ENCODE measurements at regions not wholly inside any gene's neighbourhood (a gene's known extent, or its start where the extent isn't known, plus 50 kb on each side); places are given as distances from the start of the nearest gene placed in this dataset.

DNA sequence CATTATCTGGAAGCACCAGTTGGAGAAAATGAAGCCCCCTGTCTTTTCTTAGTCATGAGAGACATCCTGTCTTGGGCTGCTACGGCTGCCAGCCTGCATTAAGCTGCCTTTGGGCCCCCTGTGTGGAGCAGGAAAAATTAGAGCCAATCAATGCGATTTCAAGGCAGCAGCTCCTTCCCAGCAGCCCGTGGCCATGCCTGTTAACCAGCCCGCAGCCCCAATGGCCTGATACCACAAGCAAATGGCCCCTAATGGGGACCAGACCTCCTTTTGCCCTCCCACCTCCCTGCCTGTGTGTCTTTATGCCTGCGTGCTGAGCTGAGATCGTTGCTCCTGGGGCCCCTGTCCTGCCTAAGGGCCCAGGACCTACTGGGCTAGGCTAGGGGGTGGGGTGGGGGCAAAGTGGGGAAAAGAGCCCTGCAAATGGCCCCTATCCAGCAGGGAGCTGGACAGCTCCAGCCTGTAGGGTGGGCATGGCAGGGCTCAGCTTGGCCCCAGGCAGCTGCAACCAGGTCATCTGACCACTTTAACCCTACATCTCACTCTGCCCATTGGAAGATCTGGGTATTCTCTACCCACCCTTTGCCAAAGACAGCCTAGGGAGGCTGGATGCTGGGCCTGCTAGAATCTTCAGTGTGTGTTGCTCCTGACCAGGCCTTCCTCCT is 53.8 kb upstream of the MRPS22 start:
- H3K4me3 Mint-ChIP-seq: no peak overlapping the region
- Histone ChIP-seq H3K23me2 (ENCODE audit: insufficient read length, low read depth, low read length, poor library complexity, severe bottlenecking) (no peaks in the 10 kb centered on the region), H2AFZ (ENCODE audit: low read length) (no peak overlapping the region), H4K91ac (ENCODE audit: insufficient read length, low read depth, low read length) (no peak overlapping the region), H3K4me1 (ENCODE audit: insufficient read depth, low read length) (no peaks in the 10 kb centered on the region), H2BK120ac (ENCODE audit: low read depth, low read length, poor library complexity, severe bottlenecking) (no peak overlapping the region), H3K9me3 (ENCODE audit: control insufficient read depth, low read depth, low read length) (no peaks in the 10 kb centered on the region), H3K14ac (ENCODE audit: insufficient read depth, low read length) (no peak overlapping the region), H4K5ac (ENCODE audit: insufficient read length, low read depth, low read length) (no peak overlapping the region), H2BK5ac (ENCODE audit: insufficient read length, low read length) (no peak overlapping the region), H2BK20ac (ENCODE audit: low read depth, low read length, poor library complexity, severe bottlenecking) (no peak overlapping the region), H2BK15ac (ENCODE audit: low read depth, low read length) (no peak overlapping the region), H4K8ac (replicated peaks; ENCODE audit: insufficient read length, low read depth, low read length) (no peak overlapping the region), H3K79me1 (ENCODE audit: insufficient read depth, low read depth, low read length, poor library complexity, severe bottlenecking) (no peaks in the 10 kb centered on the region), H3K4ac (ENCODE audit: low read depth, low read length) (no peak overlapping the region), H2BK12ac (ENCODE audit: insufficient read length, low read depth, low read length) (no peak overlapping the region), H3K27ac (ENCODE audit: insufficient read length, low read depth, low read length) (no peak overlapping the region), H3K79me2 (ENCODE audit: insufficient read depth, low read length) (no peaks in the 10 kb centered on the region), H3K4me2 (ENCODE audit: insufficient read depth, insufficient read length, low read length) (no peak overlapping the region), H3K18ac (ENCODE audit: insufficient read length, low read depth, low read length) (no peak overlapping the region), H3K56ac (ENCODE audit: insufficient read length, low read depth, low read length) (no peak overlapping the region), H2AK5ac (ENCODE audit: insufficient read length, low read length) (no peak overlapping the region), H3K27me3 (ENCODE audit: insufficient read depth, low read length) (no peaks in the 10 kb centered on the region), H3K9ac (ENCODE audit: extremely low read depth, insufficient read length, low read length) (no peak overlapping the region), H3K23ac (ENCODE audit: insufficient read length, low read depth, low read length) (no peak overlapping the region), H4K20me1 (ENCODE audit: control insufficient read depth, insufficient read depth, insufficient read length) (no peaks in the 10 kb centered on the region), H3T11ph (ENCODE audit: low read length) (no peak overlapping the region)
- TF ChIP-seq, protein P1, sequence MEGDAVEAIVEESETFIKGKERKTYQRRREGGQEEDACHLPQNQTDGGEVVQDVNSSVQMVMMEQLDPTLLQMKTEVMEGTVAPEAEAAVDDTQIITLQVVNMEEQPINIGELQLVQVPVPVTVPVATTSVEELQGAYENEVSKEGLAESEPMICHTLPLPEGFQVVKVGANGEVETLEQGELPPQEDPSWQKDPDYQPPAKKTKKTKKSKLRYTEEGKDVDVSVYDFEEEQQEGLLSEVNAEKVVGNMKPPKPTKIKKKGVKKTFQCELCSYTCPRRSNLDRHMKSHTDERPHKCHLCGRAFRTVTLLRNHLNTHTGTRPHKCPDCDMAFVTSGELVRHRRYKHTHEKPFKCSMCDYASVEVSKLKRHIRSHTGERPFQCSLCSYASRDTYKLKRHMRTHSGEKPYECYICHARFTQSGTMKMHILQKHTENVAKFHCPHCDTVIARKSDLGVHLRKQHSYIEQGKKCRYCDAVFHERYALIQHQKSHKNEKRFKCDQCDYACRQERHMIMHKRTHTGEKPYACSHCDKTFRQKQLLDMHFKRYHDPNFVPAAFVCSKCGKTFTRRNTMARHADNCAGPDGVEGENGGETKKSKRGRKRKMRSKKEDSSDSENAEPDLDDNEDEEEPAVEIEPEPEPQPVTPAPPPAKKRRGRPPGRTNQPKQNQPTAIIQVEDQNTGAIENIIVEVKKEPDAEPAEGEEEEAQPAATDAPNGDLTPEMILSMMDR (conservative IDR thresholded peaks at IDR 0.05): no peak
- no peak overlapping the region for H3K27ac Mint-ChIP-seq
- peaks cover 9% of the 10 kb centered on the region; the same call in 1 of the 2 replicates for H3K27me3 Mint-ChIP-seq (ENCODE audit: low read depth)
- no peak for DNase-seq
- H3K4me1 Mint-ChIP-seq: no peaks in the 10 kb centered on the region
- WGBS (ENCODE audit: extremely low coverage, insufficient read length, low lambda C conversion rate): no CpG with 5 or more reads among the region's 6 CpGs
- H3K9me3 Mint-ChIP-seq: no peaks in the 10 kb centered on the region
- no peaks in the 10 kb centered on the region for H3K36me3 Mint-ChIP-seq (ENCODE audit: insufficient read depth in 1 of 3, low read depth in 3 of 3)
